Keratinocyte (primary cell): ENCODE measurements at regions not wholly inside any gene's neighbourhood (a gene's known extent, or its start where the extent isn't known, plus 50 kb on each side); places are given as distances from the start of the nearest gene placed in this dataset.

Experiments used
- EZH2 ChIP-seq: IDR thresholded peaks from one replicate; pipeline ENCODE4 v1.6.1; 2012; ENCODE audit warnings: inconsistent platforms, mild to moderate bottlenecking, low read length, moderate library complexity
- TF ChIP-seq, protein P1 (sequence below), 3 experiments: IDR thresholded peaks in 1 of 3; conservative IDR thresholded peaks in 1 of 3; optimal IDR thresholded peaks in 1 of 3; 2 replicates in 2 of 3; 3 replicates in 1 of 3; pipeline versions ENCODE3 to v1.5.1; 2011; ENCODE audit warnings: low read length in 3 of 3, mild to moderate bottlenecking in 3 of 3, moderate library complexity in 2 of 3, control low read depth in 1 of 3, inconsistent platforms in 1 of 3; ENCODE audit not compliant: insufficient read depth in 2 of 3; ENCODE audit errors: extremely low read depth in 1 of 3

- TF ChIP-seq EZH2, result no peak
- TF ChIP-seq, protein P1, sequence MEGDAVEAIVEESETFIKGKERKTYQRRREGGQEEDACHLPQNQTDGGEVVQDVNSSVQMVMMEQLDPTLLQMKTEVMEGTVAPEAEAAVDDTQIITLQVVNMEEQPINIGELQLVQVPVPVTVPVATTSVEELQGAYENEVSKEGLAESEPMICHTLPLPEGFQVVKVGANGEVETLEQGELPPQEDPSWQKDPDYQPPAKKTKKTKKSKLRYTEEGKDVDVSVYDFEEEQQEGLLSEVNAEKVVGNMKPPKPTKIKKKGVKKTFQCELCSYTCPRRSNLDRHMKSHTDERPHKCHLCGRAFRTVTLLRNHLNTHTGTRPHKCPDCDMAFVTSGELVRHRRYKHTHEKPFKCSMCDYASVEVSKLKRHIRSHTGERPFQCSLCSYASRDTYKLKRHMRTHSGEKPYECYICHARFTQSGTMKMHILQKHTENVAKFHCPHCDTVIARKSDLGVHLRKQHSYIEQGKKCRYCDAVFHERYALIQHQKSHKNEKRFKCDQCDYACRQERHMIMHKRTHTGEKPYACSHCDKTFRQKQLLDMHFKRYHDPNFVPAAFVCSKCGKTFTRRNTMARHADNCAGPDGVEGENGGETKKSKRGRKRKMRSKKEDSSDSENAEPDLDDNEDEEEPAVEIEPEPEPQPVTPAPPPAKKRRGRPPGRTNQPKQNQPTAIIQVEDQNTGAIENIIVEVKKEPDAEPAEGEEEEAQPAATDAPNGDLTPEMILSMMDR (optimal IDR thresholded peaks at IDR 0.05 in 1 of 3, IDR thresholded peaks at IDR 0.05 in 1 of 3, conservative IDR thresholded peaks at IDR 0.05 in 1 of 3; ENCODE audit: extremely low read depth in 1 of 3, insufficient read depth in 2 of 3, low read length in 3 of 3), result no peak
Measured at GRCh38 chr2:59008950-59009349, 767.8 kb upstream of the FANCL start.
